ENCODE measurements at regions not wholly inside any gene's neighbourhood (a gene's known extent, or its start where the extent isn't known, plus 50 kb on each side); places are given as distances from the start of the nearest gene placed in this dataset.
"Not testable (repeated sequence)": the region's sequence is repeated elsewhere in the genome, so short reads cannot be mapped to it uniquely, and the experiment has no call there.

GRCh38 chrX:35561985-35562384 lies 236.2 kb upstream of the MAGEB16 start:
- WGBS (ENCODE audit: insufficient coverage), result 80% methylated on average over 1 of the region's 1 CpG

GRCh38 chrX:35562395-35562794 lies 235.7 kb upstream of the MAGEB16 start:
- H3K27ac ChIP-seq (ENCODE audit: low read depth, low read length), result no peak overlapping the region
- H3K36me3 ChIP-seq (ENCODE audit: control insufficient read depth, insufficient read depth, low read length), result no peaks in the 10 kb centered on the region
- H3K4me3 ChIP-seq (ENCODE audit: low read depth, low read length), result no peak overlapping the region
- H3K4me1 ChIP-seq (ENCODE audit: control insufficient read depth, insufficient read depth, low read length), result no peaks in the 10 kb centered on the region
- peaks cover 2% of the 10 kb centered on the region for H3K27me3 ChIP-seq (ENCODE audit: control insufficient read depth, insufficient read depth, low read length)
- no peaks in the 10 kb centered on the region for H3K9me3 ChIP-seq (ENCODE audit: control insufficient read depth, insufficient read depth, low read length)
- DNase-seq (ENCODE audit: low read depth in 4 of 6, low spot score in 6 of 6), result no peak
- WGBS (ENCODE audit: insufficient coverage), result no CpG with 5 or more reads among the region's 3 CpGs

More at GRCh38 chrX:35561985-35562384, 236.2 kb upstream of the MAGEB16 start:
- DNase-seq (ENCODE audit: low read depth in 4 of 6, low spot score in 6 of 6), result no peak
- Histone ChIP-seq H3K4me3 (ENCODE audit: low read depth, low read length) (no peak overlapping the region), H3K4me1 (ENCODE audit: control insufficient read depth, insufficient read depth, low read length) (no peaks in the 10 kb centered on the region), H3K9me3 (ENCODE audit: control insufficient read depth, insufficient read depth, low read length) (no peaks in the 10 kb centered on the region), H3K36me3 (ENCODE audit: control insufficient read depth, insufficient read depth, low read length) (no peaks in the 10 kb centered on the region), H3K27ac (ENCODE audit: low read depth, low read length) (no peak overlapping the region), H3K27me3 (ENCODE audit: control insufficient read depth, insufficient read depth, low read length) (peaks cover 2% of the 10 kb centered on the region)

- H3K27me3 ChIP-seq (ENCODE audit: control insufficient read depth, insufficient read depth, low read length), result no peaks in the 10 kb centered on the region
- no peak for DNase-seq (ENCODE audit: low read depth in 4 of 6, low spot score in 6 of 6)
- H3K36me3 ChIP-seq (ENCODE audit: control insufficient read depth, insufficient read depth, low read length), result no peaks in the 10 kb centered on the region
- no peak overlapping the region for H3K4me3 ChIP-seq (ENCODE audit: low read depth, low read length)
- H3K9me3 ChIP-seq (ENCODE audit: control insufficient read depth, insufficient read depth, low read length), result no peaks in the 10 kb centered on the region
- no peaks in the 10 kb centered on the region for H3K4me1 ChIP-seq (ENCODE audit: control insufficient read depth, insufficient read depth, low read length)
- no peak overlapping the region for H3K27ac ChIP-seq (ENCODE audit: low read depth, low read length)
Observed at GRCh38 chrX:35590210-35590609, 207.9 kb upstream of the MAGEB16 start.

GRCh38 chrX:35611562-35611961 lies 186.6 kb upstream of the MAGEB16 start:
- not testable (repeated sequence) for H3K27ac ChIP-seq (ENCODE audit: low read depth, low read length); H3K4me3 ChIP-seq (ENCODE audit: low read depth, low read length); H3K36me3 ChIP-seq (ENCODE audit: control insufficient read depth, insufficient read depth, low read length); H3K27me3 ChIP-seq (ENCODE audit: control insufficient read depth, insufficient read depth, low read length); H3K4me1 ChIP-seq (ENCODE audit: control insufficient read depth, insufficient read depth, low read length); H3K9me3 ChIP-seq (ENCODE audit: control insufficient read depth, insufficient read depth, low read length); DNase-seq (ENCODE audit: low read depth in 4 of 6, low spot score in 6 of 6)
- WGBS (ENCODE audit: insufficient coverage), result 66% methylated on average over 5 of the region's 6 CpGs

- no CpG with 5 or more reads among the region's 2 CpGs for WGBS (ENCODE audit: insufficient coverage)
- Histone ChIP-seq H3K36me3 (ENCODE audit: control insufficient read depth, insufficient read depth, low read length) (no peaks in the 10 kb centered on the region), H3K4me3 (ENCODE audit: low read depth, low read length) (no peak overlapping the region), H3K9me3 (ENCODE audit: control insufficient read depth, insufficient read depth, low read length) (no peaks in the 10 kb centered on the region), H3K27me3 (ENCODE audit: control insufficient read depth, insufficient read depth, low read length) (no peaks in the 10 kb centered on the region), H3K27ac (ENCODE audit: low read depth, low read length) (no peak overlapping the region), H3K4me1 (ENCODE audit: control insufficient read depth, insufficient read depth, low read length) (no peaks in the 10 kb centered on the region)
- no peak for DNase-seq (ENCODE audit: low read depth in 4 of 6, low spot score in 6 of 6)
Observed at GRCh38 chrX:35617836-35618235, 180.3 kb upstream of the MAGEB16 start.

GRCh38 chrX:35622040-35622439 lies 176.1 kb upstream of the MAGEB16 start:
- no peak overlapping the region for H3K4me3 ChIP-seq (ENCODE audit: low read depth, low read length)
- DNase-seq (ENCODE audit: low read depth in 4 of 6, low spot score in 6 of 6), result no peak
- WGBS (ENCODE audit: insufficient coverage), result 100% methylated on average over 1 of the region's 2 CpGs
- no peaks in the 10 kb centered on the region for H3K27me3 ChIP-seq (ENCODE audit: control insufficient read depth, insufficient read depth, low read length)
- H3K27ac ChIP-seq (ENCODE audit: low read depth, low read length), result no peak overlapping the region
- no peaks in the 10 kb centered on the region for H3K9me3 ChIP-seq (ENCODE audit: control insufficient read depth, insufficient read depth, low read length)
- no peaks in the 10 kb centered on the region for H3K4me1 ChIP-seq (ENCODE audit: control insufficient read depth, insufficient read depth, low read length)
- no peaks in the 10 kb centered on the region for H3K36me3 ChIP-seq (ENCODE audit: control insufficient read depth, insufficient read depth, low read length)

GRCh38 chrX:35622601-35623000 lies 175.5 kb upstream of the MAGEB16 start:
- WGBS (ENCODE audit: insufficient coverage), result 95% methylated on average over 2 of the region's 5 CpGs
- no peaks in the 10 kb centered on the region for H3K9me3 ChIP-seq (ENCODE audit: control insufficient read depth, insufficient read depth, low read length)

GRCh38 chrX:35625714-35626113 lies 172.4 kb upstream of the MAGEB16 start:
- WGBS (ENCODE audit: insufficient coverage), result 92% methylated on average over 29 of the region's 31 CpGs
- no peak overlapping the region for H3K4me3 ChIP-seq (ENCODE audit: low read depth, low read length)
- H3K9me3 ChIP-seq (ENCODE audit: control insufficient read depth, insufficient read depth, low read length), result no peaks in the 10 kb centered on the region
- H3K27me3 ChIP-seq (ENCODE audit: control insufficient read depth, insufficient read depth, low read length), result no peaks in the 10 kb centered on the region
- no peaks in the 10 kb centered on the region for H3K36me3 ChIP-seq (ENCODE audit: control insufficient read depth, insufficient read depth, low read length)
- H3K4me1 ChIP-seq (ENCODE audit: control insufficient read depth, insufficient read depth, low read length), result no peaks in the 10 kb centered on the region
- H3K27ac ChIP-seq (ENCODE audit: low read depth, low read length), result no peak overlapping the region
- no peak for DNase-seq (ENCODE audit: low read depth in 4 of 6, low spot score in 6 of 6)

More at GRCh38 chrX:35622601-35623000, 175.5 kb upstream of the MAGEB16 start:
- H3K4me1 ChIP-seq (ENCODE audit: control insufficient read depth, insufficient read depth, low read length), result no peaks in the 10 kb centered on the region
- H3K36me3 ChIP-seq (ENCODE audit: control insufficient read depth, insufficient read depth, low read length), result no peaks in the 10 kb centered on the region
- no peak overlapping the region for H3K4me3 ChIP-seq (ENCODE audit: low read depth, low read length)
- DNase-seq (ENCODE audit: low read depth in 4 of 6, low spot score in 6 of 6), result no peak
- no peak overlapping the region for H3K27ac ChIP-seq (ENCODE audit: low read depth, low read length)
- H3K27me3 ChIP-seq (ENCODE audit: control insufficient read depth, insufficient read depth, low read length), result no peaks in the 10 kb centered on the region

- H3K4me1 ChIP-seq (ENCODE audit: control insufficient read depth, insufficient read depth, low read length), result no peaks in the 10 kb centered on the region
- H3K4me3 ChIP-seq (ENCODE audit: low read depth, low read length), result no peak overlapping the region
- no peaks in the 10 kb centered on the region for H3K27me3 ChIP-seq (ENCODE audit: control insufficient read depth, insufficient read depth, low read length)
- no peaks in the 10 kb centered on the region for H3K9me3 ChIP-seq (ENCODE audit: control insufficient read depth, insufficient read depth, low read length)
- no peak for DNase-seq (ENCODE audit: low read depth in 4 of 6, low spot score in 6 of 6)
- 87% methylated on average over 9 of the region's 14 CpGs for WGBS (ENCODE audit: insufficient coverage)
- H3K27ac ChIP-seq (ENCODE audit: low read depth, low read length), result no peak overlapping the region
- no peaks in the 10 kb centered on the region for H3K36me3 ChIP-seq (ENCODE audit: control insufficient read depth, insufficient read depth, low read length)
Observed at GRCh38 chrX:35626124-35626523, 172.0 kb upstream of the MAGEB16 start.

GRCh38 chrX:35635971-35636370 lies 162.2 kb upstream of the MAGEB16 start:
- 82% methylated on average over 5 of the region's 8 CpGs for WGBS (ENCODE audit: insufficient coverage)
- DNase-seq (ENCODE audit: low read depth in 4 of 6, low spot score in 6 of 6); H3K27ac ChIP-seq (ENCODE audit: low read depth, low read length); H3K36me3 ChIP-seq (ENCODE audit: control insufficient read depth, insufficient read depth, low read length); H3K27me3 ChIP-seq (ENCODE audit: control insufficient read depth, insufficient read depth, low read length); H3K4me1 ChIP-seq (ENCODE audit: control insufficient read depth, insufficient read depth, low read length); H3K9me3 ChIP-seq (ENCODE audit: control insufficient read depth, insufficient read depth, low read length); H3K4me3 ChIP-seq (ENCODE audit: low read depth, low read length): not testable (repeated sequence)

Measured in spinal cord (tissue), 9 donors.